ENCODE measurements at regions not wholly inside any gene's neighbourhood (a gene's known extent, or its start where the extent isn't known, plus 50 kb on each side); places are given as distances from the start of the nearest gene placed in this dataset.

DNA sequence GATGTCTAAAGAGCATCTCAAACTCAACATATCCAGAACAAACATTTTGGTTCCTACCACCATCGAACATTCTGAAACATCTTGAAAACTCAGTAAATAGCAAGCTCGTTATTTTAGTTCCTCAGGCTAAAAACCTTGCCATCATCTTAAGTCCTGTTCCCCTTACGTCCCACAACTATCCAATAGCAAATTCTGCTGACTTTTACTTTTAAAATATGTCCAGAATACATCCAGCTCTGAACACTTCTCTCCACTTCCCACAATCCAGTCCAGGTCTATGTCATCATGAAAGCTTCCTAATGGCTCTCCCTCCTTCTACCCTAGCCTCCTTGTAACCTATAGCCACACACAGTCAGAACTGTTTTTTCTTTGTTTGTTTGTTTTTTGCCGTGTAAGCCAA, 279.9 kb downstream of the IPO8 start:
- TF ChIP-seq POLR2A (IDR thresholded peaks at IDR 0.05; ENCODE audit: low read depth, low read length) (no peak), POLR2AphosphoS5 (IDR thresholded peaks at IDR 0.05; ENCODE audit: low read depth, low read length) (no peak), POU2F2 (IDR thresholded peaks at IDR 0.05; ENCODE audit: low read depth, low read length) (no peak), TAF1 (IDR thresholded peaks at IDR 0.05; ENCODE audit: low read depth, low read length) (no peak), SPI1 (IDR thresholded peaks at IDR 0.05; ENCODE audit: low read depth, low read length) (no peak)

Measured in GM12891 (cell line).